ENCODE measurements at regions not wholly inside any gene's neighbourhood (a gene's known extent, or its start where the extent isn't known, plus 50 kb on each side); places are given as distances from the start of the nearest gene placed in this dataset.

GRCh38 chr2:106624787-106625380 is 137.7 kb downstream of the CD8B2 start:
- TF ChIP-seq EZH2phosphoT487 (IDR thresholded peaks at IDR 0.05; ENCODE audit: borderline replicate concordance, low read length): no peak
- TF ChIP-seq, protein P1, sequence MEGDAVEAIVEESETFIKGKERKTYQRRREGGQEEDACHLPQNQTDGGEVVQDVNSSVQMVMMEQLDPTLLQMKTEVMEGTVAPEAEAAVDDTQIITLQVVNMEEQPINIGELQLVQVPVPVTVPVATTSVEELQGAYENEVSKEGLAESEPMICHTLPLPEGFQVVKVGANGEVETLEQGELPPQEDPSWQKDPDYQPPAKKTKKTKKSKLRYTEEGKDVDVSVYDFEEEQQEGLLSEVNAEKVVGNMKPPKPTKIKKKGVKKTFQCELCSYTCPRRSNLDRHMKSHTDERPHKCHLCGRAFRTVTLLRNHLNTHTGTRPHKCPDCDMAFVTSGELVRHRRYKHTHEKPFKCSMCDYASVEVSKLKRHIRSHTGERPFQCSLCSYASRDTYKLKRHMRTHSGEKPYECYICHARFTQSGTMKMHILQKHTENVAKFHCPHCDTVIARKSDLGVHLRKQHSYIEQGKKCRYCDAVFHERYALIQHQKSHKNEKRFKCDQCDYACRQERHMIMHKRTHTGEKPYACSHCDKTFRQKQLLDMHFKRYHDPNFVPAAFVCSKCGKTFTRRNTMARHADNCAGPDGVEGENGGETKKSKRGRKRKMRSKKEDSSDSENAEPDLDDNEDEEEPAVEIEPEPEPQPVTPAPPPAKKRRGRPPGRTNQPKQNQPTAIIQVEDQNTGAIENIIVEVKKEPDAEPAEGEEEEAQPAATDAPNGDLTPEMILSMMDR (IDR thresholded peaks at IDR 0.05; ENCODE audit: low read depth, low read length, poor library complexity, severe bottlenecking): no peak
- Histone ChIP-seq H3K9me2 (replicated peaks; ENCODE audit: control insufficient read depth, low read length) (no peaks in the 10 kb centered on the region), H3K4me1 (ENCODE audit: control insufficient read depth, low read length) (no peaks in the 10 kb centered on the region), H3K27me3 (ENCODE audit: control insufficient read depth, low read length) (no peaks in the 10 kb centered on the region), H4K20me1 (ENCODE audit: control insufficient read depth, insufficient read depth, low read depth, low read length) (no peaks in the 10 kb centered on the region), H3K9me3 (ENCODE audit: control insufficient read depth, insufficient read depth, low read length) (no peaks in the 10 kb centered on the region; the same call in 1 of the 2 replicates), H3K27ac (ENCODE audit: low read depth, low read length) (no peak overlapping the region), H3K79me2 (ENCODE audit: control insufficient read depth, low read length) (no peaks in the 10 kb centered on the region), H3K4me3 (ENCODE audit: low read length) (no peak overlapping the region), H3K4me2 (ENCODE audit: low read length) (no peak overlapping the region), H3F3A (ENCODE audit: control insufficient read depth, insufficient read depth) (no peaks in the 10 kb centered on the region), H3K36me3 (ENCODE audit: control insufficient read depth, low read length) (no peaks in the 10 kb centered on the region)

- H3K79me2 ChIP-seq (ENCODE audit: control insufficient read depth, low read length): no peaks in the 10 kb centered on the region
- H3K9me2 ChIP-seq (replicated peaks; ENCODE audit: control insufficient read depth, low read length): no peaks in the 10 kb centered on the region
- H3K4me2 ChIP-seq (ENCODE audit: low read length): no peak overlapping the region
- no peaks in the 10 kb centered on the region; the same call in 1 of the 2 replicates for H3K9me3 ChIP-seq (ENCODE audit: control insufficient read depth, insufficient read depth, low read length)
- no peak overlapping the region for H3K4me3 ChIP-seq (ENCODE audit: low read length)
- no peaks in the 10 kb centered on the region for H3K36me3 ChIP-seq (ENCODE audit: control insufficient read depth, low read length)
- H3K27ac ChIP-seq (ENCODE audit: low read depth, low read length): no peak overlapping the region
- H3F3A ChIP-seq (ENCODE audit: control insufficient read depth, insufficient read depth): no peaks in the 10 kb centered on the region
- no peaks in the 10 kb centered on the region for H4K20me1 ChIP-seq (ENCODE audit: control insufficient read depth, insufficient read depth, low read depth, low read length)
- no peaks in the 10 kb centered on the region for H3K4me1 ChIP-seq (ENCODE audit: control insufficient read depth, low read length)
- TF ChIP-seq, protein P1 (IDR thresholded peaks at IDR 0.05; ENCODE audit: low read depth, low read length, poor library complexity, severe bottlenecking): no peak
- TF ChIP-seq EZH2phosphoT487 (IDR thresholded peaks at IDR 0.05; ENCODE audit: borderline replicate concordance, low read length): no peak
- H3K27me3 ChIP-seq (ENCODE audit: control insufficient read depth, low read length): no peaks in the 10 kb centered on the region
Observed at GRCh38 chr2:106628377-106628776, 141.2 kb downstream of the CD8B2 start.

DNA sequence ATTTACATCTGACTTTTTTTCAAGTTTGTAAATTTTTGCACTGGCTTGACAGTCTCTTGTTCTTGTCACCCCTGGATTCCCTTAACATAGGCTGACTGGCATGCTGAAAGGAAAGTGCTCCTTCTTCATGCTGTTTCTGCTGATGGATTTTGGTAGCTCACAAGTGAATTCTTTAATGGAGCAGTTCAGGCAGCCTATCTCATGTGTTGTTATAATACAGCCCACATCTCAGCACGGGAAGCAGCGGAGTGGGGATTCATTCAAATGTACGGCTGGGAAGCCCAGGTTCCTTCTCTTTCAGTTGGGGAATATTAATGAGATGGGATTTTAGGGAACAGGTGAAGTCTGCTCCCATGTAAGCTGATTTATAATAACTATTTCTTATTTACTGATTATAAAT is 142.8 kb downstream of the CD8B2 start:
- no peaks in the 10 kb centered on the region for H3K79me2 ChIP-seq (ENCODE audit: control insufficient read depth, low read length)
- no peak overlapping the region for H3K4me3 ChIP-seq (ENCODE audit: low read length)
- H3F3A ChIP-seq (ENCODE audit: control insufficient read depth, insufficient read depth): no peaks in the 10 kb centered on the region
- H3K4me2 ChIP-seq (ENCODE audit: low read length): no peak overlapping the region
- no peaks in the 10 kb centered on the region for H3K27me3 ChIP-seq (ENCODE audit: control insufficient read depth, low read length)
- H4K20me1 ChIP-seq (ENCODE audit: control insufficient read depth, insufficient read depth, low read depth, low read length): no peaks in the 10 kb centered on the region
- no peak overlapping the region for H3K27ac ChIP-seq (ENCODE audit: low read depth, low read length)
- H3K9me2 ChIP-seq (replicated peaks; ENCODE audit: control insufficient read depth, low read length): no peaks in the 10 kb centered on the region
- H3K9me3 ChIP-seq (ENCODE audit: control insufficient read depth, insufficient read depth, low read length): no peaks in the 10 kb centered on the region; the same call in 1 of the 2 replicates
- TF ChIP-seq EZH2phosphoT487 (IDR thresholded peaks at IDR 0.05; ENCODE audit: borderline replicate concordance, low read length): no peak
- TF ChIP-seq, protein P1 (IDR thresholded peaks at IDR 0.05; ENCODE audit: low read depth, low read length, poor library complexity, severe bottlenecking): no peak
- H3K36me3 ChIP-seq (ENCODE audit: control insufficient read depth, low read length): no peaks in the 10 kb centered on the region
- no peaks in the 10 kb centered on the region for H3K4me1 ChIP-seq (ENCODE audit: control insufficient read depth, low read length)

Measured in DOHH2 (cell line).